ENCODE measurements at regions not wholly inside any gene's neighbourhood (a gene's known extent, or its start where the extent isn't known, plus 50 kb on each side); places are given as distances from the start of the nearest gene placed in this dataset.

GRCh38 chr5:74081126-74081525 is 455.1 kb downstream of the ARHGEF28 start:
- no peak for TF ChIP-seq CTCF (IDR thresholded peaks at IDR 0.05)
- no peak for TF ChIP-seq POLR2AphosphoS5 (IDR thresholded peaks at IDR 0.05)
- no peak for TF ChIP-seq POLR2A (IDR thresholded peaks at IDR 0.05)
- TF ChIP-seq EP300 (IDR thresholded peaks at IDR 0.05) = no peak
